Neural cell (in vitro differentiated cells): ENCODE measurements at regions not wholly inside any gene's neighbourhood (a gene's known extent, or its start where the extent isn't known, plus 50 kb on each side); places are given as distances from the start of the nearest gene placed in this dataset.

Experiments
- H2AFZ ChIP-seq: fragments of 200-600, 300-800 bp; sonication (generic), shearing (Covaris generic); 2 replicates; pipeline ENCODE4 v1.6.0; 2014; ENCODE audit warnings: low read depth, mild to moderate bottlenecking, antibody characterized with exemption, low read length, moderate library complexity
- H3F3A ChIP-seq: fragments of 200-600 bp; shearing (Covaris generic); 2 replicates; pipeline ENCODE4 v1.6.1; 2016; ENCODE audit warnings: mild to moderate bottlenecking, moderate library complexity, mixed read lengths, antibody characterized with exemption, low read length; ENCODE audit not compliant: insufficient read depth, poor library complexity, severe bottlenecking
- H3K27ac ChIP-seq: fragments of 200-600, 300-800 bp; sonication (generic), shearing (Covaris generic); 2 replicates; pipeline ENCODE4 v1.5.1; 2014; ENCODE audit warnings: mild to moderate bottlenecking, low read length, moderate library complexity
- H3K27me3 ChIP-seq: fragments of 300-800, 200-600 bp; sonication (generic), shearing (Covaris generic); 2 replicates; pipeline ENCODE4 v1.6.0; 2014; ENCODE audit warnings: mild to moderate bottlenecking, low read depth, low read length, moderate library complexity; ENCODE audit not compliant: insufficient read depth
- H3K36me3 ChIP-seq: fragments of 300-800, 200-600 bp; sonication (generic), shearing (Covaris generic); 2 replicates; pipeline ENCODE4 v1.5.1; 2014; ENCODE audit warnings: mild to moderate bottlenecking, antibody characterized with exemption, low read length, moderate library complexity; ENCODE audit not compliant: insufficient read depth
- H3K4me2 ChIP-seq: fragments of 300-800, 200-600 bp; sonication (generic), shearing (Covaris generic); 2 replicates; pipeline ENCODE4 v1.6.0; 2014; ENCODE audit warnings: mild to moderate bottlenecking, low read length
- H3K4me3 ChIP-seq: fragments of 300-800, 200-600 bp; sonication (generic), shearing (Covaris generic); 2 replicates; pipeline ENCODE4 v1.5.1; 2014; ENCODE audit warnings: mild to moderate bottlenecking, low read length, moderate library complexity
- H3K79me2 ChIP-seq: fragments of 200-600 bp; shearing (Covaris generic); replicated peaks from 2 replicates; pipeline ENCODE4 v1.6.0; 2014; ENCODE audit warnings: mild to moderate bottlenecking, low read length, moderate library complexity; ENCODE audit not compliant: insufficient read depth
- H3K9ac ChIP-seq: fragments of 300-800, 200-600 bp; sonication (generic), shearing (Covaris generic); 2 replicates; pipeline ENCODE4 v1.6.1; 2016; ENCODE audit warnings: mild to moderate bottlenecking, low read length, mixed read lengths
- H3K9me2 ChIP-seq: fragments of 200-600 bp; shearing (Covaris generic); 2 replicates; pipeline ENCODE4 v1.6.1; 2016; ENCODE audit warnings: mild to moderate bottlenecking, low read length, mixed read lengths; ENCODE audit not compliant: insufficient read depth
- H3K9me3 ChIP-seq: fragments of 200-600, 300-800 bp; sonication (generic), shearing (Covaris generic); 2 replicates; pipeline ENCODE4 v1.6.1; 2016; ENCODE audit warnings: mild to moderate bottlenecking, mixed run types, low read length, moderate library complexity, mixed read lengths
- H4K20me1 ChIP-seq: fragments of 200-600 bp; shearing (Covaris generic); 2 replicates; pipeline ENCODE4 v1.6.1; 2016; ENCODE audit warnings: mild to moderate bottlenecking, mixed run types; ENCODE audit not compliant: insufficient read depth
- CTCF ChIP-seq: fragments of 450-650 bp; IDR thresholded peaks from 2 replicates; pipeline ENCODE4 v1.5.1; 2014; ENCODE audit warnings: antibody characterized with exemption, mild to moderate bottlenecking, moderate library complexity; ENCODE audit not compliant: poor library complexity, severe bottlenecking
- EP300 ChIP-seq: fragments of 450-650 bp; conservative IDR thresholded peaks from 2 replicates; pipeline ENCODE4 v1.6.1; 2014; ENCODE audit warnings: antibody characterized with exemption, mild to moderate bottlenecking, moderate library complexity; ENCODE audit not compliant: poor library complexity, severe bottlenecking
- EZH2 ChIP-seq: fragments of 200-600, 300-800 bp; shearing (Covaris generic), sonication (generic); IDR thresholded peaks from 2 replicates; pipeline ENCODE4 v1.6.1; 2014; ENCODE audit warnings: antibody characterized with exemption, low read length, borderline replicate concordance, mild to moderate bottlenecking; ENCODE audit not compliant: insufficient read depth, poor library complexity, severe bottlenecking
- MXI1 ChIP-seq: fragments of 450-650 bp; conservative IDR thresholded peaks from 2 replicates; pipeline ENCODE4 v1.6.1; 2014; ENCODE audit warnings: antibody characterized with exemption, mild to moderate bottlenecking; ENCODE audit not compliant: poor library complexity, severe bottlenecking
- POLR2AphosphoS5 ChIP-seq: IDR thresholded peaks from 2 replicates; pipeline ENCODE4 v1.6.1; 2012
- RAD21 ChIP-seq: fragments of 450-650 bp; conservative IDR thresholded peaks from 2 replicates; pipeline ENCODE4 v1.6.1; 2014; ENCODE audit warnings: antibody characterized with exemption, mild to moderate bottlenecking, moderate library complexity
- REST ChIP-seq: IDR thresholded peaks from 2 replicates; pipeline ENCODE4 v1.6.1; 2012; ENCODE audit warnings: borderline replicate concordance
- TAF1 ChIP-seq: IDR thresholded peaks from 2 replicates; pipeline ENCODE4 v1.6.1; 2012; ENCODE audit warnings: low read depth

GRCh38 chr6:147853574-147853973, 345.1 kb downstream of the SAMD5 start:
- H2AFZ ChIP-seq: no peak overlapping the region
- no peaks in the 10 kb centered on the region for H3F3A ChIP-seq
- no peaks in the 10 kb centered on the region for H3K9me3 ChIP-seq
- H3K27ac ChIP-seq: no peak overlapping the region
- no peak overlapping the region for H3K4me3 ChIP-seq
- TF ChIP-seq EP300: no peak
- TF ChIP-seq RAD21: no peak
- no peak for TF ChIP-seq TAF1
- TF ChIP-seq POLR2AphosphoS5: no peak
- TF ChIP-seq MXI1: no peak
- no peak for TF ChIP-seq CTCF
- no peak for TF ChIP-seq EZH2
- TF ChIP-seq REST: no peak
- H3K9ac ChIP-seq: no peak overlapping the region
- no peaks in the 10 kb centered on the region for H3K79me2 ChIP-seq
- H3K4me2 ChIP-seq: no peak overlapping the region
- H3K36me3 ChIP-seq: no peaks in the 10 kb centered on the region
- H3K27me3 ChIP-seq: no peaks in the 10 kb centered on the region
- no peaks in the 10 kb centered on the region for H3K9me2 ChIP-seq
- no peaks in the 10 kb centered on the region for H4K20me1 ChIP-seq

GRCh38 chr6:147855803-147856482, 347.5 kb downstream of the SAMD5 start:
- H2AFZ ChIP-seq: no peak overlapping the region
- no peaks in the 10 kb centered on the region for H3K36me3 ChIP-seq
- no peaks in the 10 kb centered on the region for H3K9me3 ChIP-seq
- H3K4me3 ChIP-seq: no peak overlapping the region
- no peaks in the 10 kb centered on the region for H3K79me2 ChIP-seq
- no peak for TF ChIP-seq POLR2AphosphoS5
- TF ChIP-seq REST: no peak
- no peak for TF ChIP-seq EP300
- TF ChIP-seq EZH2: no peak
- TF ChIP-seq RAD21: no peak
- no peaks in the 10 kb centered on the region for H4K20me1 ChIP-seq
- H3K9me2 ChIP-seq: no peaks in the 10 kb centered on the region
- no peak overlapping the region for H3K9ac ChIP-seq
- H3F3A ChIP-seq: no peaks in the 10 kb centered on the region
- H3K4me2 ChIP-seq: no peak overlapping the region
- no peak overlapping the region for H3K27ac ChIP-seq
- H3K27me3 ChIP-seq: no peaks in the 10 kb centered on the region
